Upper lobe of left lung (tissue), 4 donors: ENCODE measurements at regions not wholly inside any gene's neighbourhood (a gene's known extent, or its start where the extent isn't known, plus 50 kb on each side); places are given as distances from the start of the nearest gene placed in this dataset.

ENCODE experiments used
- CTCF ChIP-seq, 6 experiments: fragments of 450-650 bp in 4 of 6; fragments of 200-600 bp in 2 of 6; sonication (generic) in 2 of 6; IDR thresholded peaks; one replicate each; pipeline ENCODE4 v1.5.1; 2016 to 2019; ENCODE audit warnings: antibody characterized with exemption in 6 of 6
- EP300 ChIP-seq, 4 donors: sonication (generic); formaldehyde crosslinking; IDR thresholded peaks; one replicate each; pipeline ENCODE4 v1.5.1; 2017; ENCODE audit warnings: antibody characterized with exemption in 4 of 4, control low read depth in 2 of 4
- POLR2AphosphoS5 ChIP-seq, 2 donors: sonication (generic); formaldehyde crosslinking; IDR thresholded peaks; one replicate each; pipeline ENCODE4 v1.5.1; 2017; ENCODE audit warnings: antibody characterized with exemption in 2 of 2

GRCh38 chr2:187719510-187719909 is 165.3 kb upstream of the TFPI start:
- TF ChIP-seq EP300 (IDR thresholded peaks at IDR 0.05), result no peak
- TF ChIP-seq CTCF (IDR thresholded peaks at IDR 0.05), result no peak
- no peak for TF ChIP-seq POLR2AphosphoS5 (IDR thresholded peaks at IDR 0.05)
